ENCODE measurements at regions not wholly inside any gene's neighbourhood (a gene's known extent, or its start where the extent isn't known, plus 50 kb on each side); places are given as distances from the start of the nearest gene placed in this dataset.

GRCh38 chr7:13336227-13336626 lies 648.8 kb downstream of the ARL4A start:
- DNase-seq = no peak

- no peak for DNase-seq
Observed at GRCh38 chr7:13352677-13353076, 636.8 kb downstream of the ETV1 start.

- no peak for DNase-seq
Observed at GRCh38 chr7:13359656-13360055, 629.8 kb downstream of the ETV1 start.

GRCh38 chr7:13386741-13387140 lies 602.7 kb downstream of the ETV1 start:
- no peak for DNase-seq

DNA sequence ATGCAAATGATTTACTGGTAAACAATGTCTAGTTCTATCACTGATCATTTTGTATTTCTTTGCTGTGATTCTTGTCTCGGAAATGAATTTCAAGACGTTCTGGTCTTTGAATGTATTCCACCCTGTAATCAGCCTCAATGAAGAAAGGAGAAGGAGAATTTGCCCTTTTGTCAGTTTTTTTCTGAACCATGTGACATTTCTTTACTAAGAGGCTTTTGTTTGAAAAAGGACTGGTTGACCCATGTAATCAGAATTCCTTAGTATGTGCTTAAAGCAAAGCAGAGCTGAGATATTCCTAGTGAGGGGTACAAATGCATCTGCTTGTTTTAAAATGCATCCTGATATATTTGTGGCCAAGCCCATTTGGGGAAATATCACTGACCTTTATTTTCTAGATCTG lies 581.6 kb downstream of the ETV1 start:
- DNase-seq = no peak

GRCh38 chr7:13411151-13411550 lies 578.3 kb downstream of the ETV1 start:
- DNase-seq = no peak

- DNase-seq = no peak
Observed at GRCh38 chr7:13411636-13412035, 577.8 kb downstream of the ETV1 start.

- no peak for DNase-seq
Observed at GRCh38 chr7:13414181-13414580, 575.3 kb downstream of the ETV1 start.

- no peak for DNase-seq
Observed at GRCh38 chr7:13414661-13415107, 574.8 kb downstream of the ETV1 start.

- DNase-seq = no peak
Observed at GRCh38 chr7:13416071-13416470, 573.4 kb downstream of the ETV1 start.

DNA sequence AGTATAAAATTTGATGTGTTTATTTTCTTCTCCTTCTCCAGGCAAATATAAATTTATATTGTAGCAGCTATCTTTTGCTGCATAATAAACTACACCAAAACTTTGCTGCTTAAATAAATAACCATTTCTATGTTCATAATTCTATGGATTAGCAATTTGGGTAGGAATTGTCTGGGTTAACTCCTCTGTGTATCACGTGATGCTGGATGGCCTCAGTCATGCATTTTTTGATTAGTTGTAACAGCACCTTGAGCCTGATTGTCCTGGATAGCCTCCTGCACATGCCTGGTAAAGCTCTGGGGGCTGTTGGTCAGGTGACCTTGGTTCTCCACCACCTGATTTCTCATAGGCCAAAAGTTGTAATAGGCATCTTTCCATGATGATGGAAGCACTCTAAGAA lies 572.9 kb downstream of the ETV1 start:
- DNase-seq = no peak

- DNase-seq = no peak
Observed at GRCh38 chr7:13420726-13421125, 568.7 kb downstream of the ETV1 start.

DNA sequence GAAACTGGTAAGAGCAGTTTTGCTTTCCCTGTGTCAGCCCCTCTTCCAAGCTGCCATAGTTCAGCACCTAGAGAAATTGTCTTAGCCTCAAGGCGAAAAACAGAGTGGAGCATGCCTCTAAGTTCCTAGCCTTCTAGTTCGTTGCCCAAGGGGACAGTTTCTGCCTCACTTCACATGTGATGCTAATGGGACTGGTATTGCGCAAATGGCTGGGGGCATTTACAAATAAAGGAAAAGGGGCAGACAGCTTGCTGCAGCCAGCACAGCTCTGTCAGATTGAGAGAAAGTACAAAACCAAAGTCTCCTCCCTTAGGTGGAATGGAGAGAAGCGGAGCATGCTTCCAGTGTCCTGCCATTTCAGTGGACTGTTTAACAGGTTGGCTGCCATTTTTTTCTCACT lies 567.7 kb downstream of the ETV1 start:
- no peak for DNase-seq

- DNase-seq = no peak
Observed at GRCh38 chr7:13433946-13434345, 555.5 kb downstream of the ETV1 start.

GRCh38 chr7:13442226-13442625 lies 547.2 kb downstream of the ETV1 start:
- DNase-seq = no peak

DNA sequence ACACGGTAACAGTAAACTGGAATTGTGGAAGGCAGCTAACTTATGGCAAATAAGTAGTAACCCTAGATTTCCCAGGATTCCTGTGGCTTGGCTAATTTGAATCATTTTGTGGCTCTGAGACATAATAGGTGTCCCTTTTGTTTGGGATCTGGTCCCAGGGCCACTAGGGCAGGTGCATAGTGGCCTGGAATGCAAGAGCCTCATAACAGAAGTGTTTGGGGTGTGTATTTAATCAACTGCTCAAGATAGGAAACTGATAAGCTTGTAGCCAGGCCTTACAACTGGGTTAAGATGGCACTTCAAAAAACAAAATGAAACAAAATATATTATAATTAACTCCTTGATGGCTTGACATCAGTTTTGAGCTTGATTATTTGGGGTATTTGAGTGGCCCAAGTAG lies 541.8 kb downstream of the ETV1 start:
- no peak for DNase-seq

- DNase-seq = no peak
Observed at GRCh38 chr7:13448243-13448642, 541.2 kb downstream of the ETV1 start.

DNA sequence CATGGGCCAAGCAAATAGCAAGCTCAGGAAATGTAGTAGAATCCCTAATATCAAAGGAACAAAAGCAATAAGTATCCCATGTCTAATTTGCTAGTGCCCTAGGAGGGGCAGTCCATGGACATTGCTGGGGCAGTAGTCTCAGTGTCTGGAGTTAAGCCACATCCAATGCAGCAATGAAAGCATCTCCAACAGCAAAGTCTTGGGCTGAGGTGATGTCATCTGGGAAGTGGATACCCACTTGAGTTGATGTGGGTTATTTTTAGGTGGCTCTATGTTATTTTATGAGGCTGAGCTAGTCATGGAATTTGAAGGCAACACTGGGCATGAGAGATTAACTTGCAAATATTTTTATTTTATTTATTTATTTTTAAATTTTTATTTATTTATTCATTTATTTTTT lies 540.0 kb downstream of the ETV1 start:
- no peak for DNase-seq

GRCh38 chr7:13454916-13455592 lies 534.4 kb downstream of the ETV1 start:
- no peak for DNase-seq

GRCh38 chr7:13457790-13458189 lies 531.7 kb downstream of the ETV1 start:
- no peak for DNase-seq

DNA sequence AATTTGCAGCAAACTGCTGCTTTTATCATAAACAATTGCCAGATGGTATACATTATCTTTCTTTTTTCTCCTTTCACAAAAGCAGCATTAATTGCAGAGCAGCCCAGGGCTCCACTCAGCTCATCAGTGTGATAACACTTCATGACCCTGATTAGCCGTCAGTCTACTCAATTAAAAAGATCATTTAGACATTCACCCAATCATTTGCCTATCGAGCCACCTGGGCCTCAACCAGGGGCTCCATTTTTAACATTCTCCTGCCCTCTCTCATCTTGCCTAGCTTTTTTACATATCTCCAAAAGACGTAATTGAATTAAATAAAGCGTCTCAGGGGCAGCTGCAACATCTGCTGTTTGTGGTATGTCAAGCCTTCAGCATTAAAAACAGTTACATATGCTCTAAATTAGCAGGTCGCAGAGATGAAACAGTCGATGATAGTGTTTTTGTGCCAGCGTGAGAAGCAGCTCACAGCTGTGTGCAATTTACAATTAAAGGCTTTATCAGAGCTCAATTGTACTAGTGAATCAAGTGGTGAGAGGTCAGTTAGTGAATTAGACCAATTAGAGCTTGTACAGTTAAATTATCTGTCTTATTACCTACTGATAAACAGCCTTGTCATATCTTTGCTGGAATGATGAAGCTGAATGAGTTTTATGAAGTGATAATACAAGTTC lies 522.5 kb downstream of the ETV1 start:
- DNase-seq = no peak

- no peak for DNase-seq
Observed at GRCh38 chr7:13476881-13477444, 512.5 kb downstream of the ETV1 start.

- no peak for DNase-seq
Observed at GRCh38 chr7:13489386-13489785, 500.1 kb downstream of the ETV1 start.

GRCh38 chr7:13496976-13497375 lies 492.5 kb downstream of the ETV1 start:
- DNase-seq = no peak

GRCh38 chr7:13508586-13508985 lies 480.9 kb downstream of the ETV1 start:
- no peak for DNase-seq

Measured in midbrain (tissue), 1 donor.